Hepatocyte (in vitro differentiated cells): ENCODE measurements at regions not wholly inside any gene's neighbourhood (a gene's known extent, or its start where the extent isn't known, plus 50 kb on each side); places are given as distances from the start of the nearest gene placed in this dataset.
A peak's percentile ranks its signal among the peaks of the same experiment; 100 is the strongest.
"Not testable (repeated sequence)": the region's sequence is repeated elsewhere in the genome, so short reads cannot be mapped to it uniquely, and the experiment has no call there.

Experiments used
- DNase-seq: peaks from one replicate; pipeline ENCODE4 v3.0.0-alpha.2; 2016; ENCODE audit warnings: low spot score
- H2AFZ ChIP-seq: fragments of 200-600 bp; sonication (generic); 2 replicates; pipeline ENCODE4 v1.6.0; 2016; ENCODE audit warnings: antibody characterized with exemption, mild to moderate bottlenecking
- H3K27ac ChIP-seq: fragments of 200-600 bp; sonication (generic); 2 replicates; pipeline ENCODE4 v1.5.1; 2016; ENCODE audit warnings: mild to moderate bottlenecking
- H3K27me3 ChIP-seq: fragments of 200-600 bp; sonication (generic); 2 replicates; pipeline ENCODE4 v1.6.1; 2016
- H3K36me3 ChIP-seq: fragments of 200-600 bp; sonication (generic); replicated peaks from 2 replicates; pipeline ENCODE4 v1.5.1; 2016; ENCODE audit warnings: low read depth; ENCODE audit not compliant: insufficient read depth
- H3K4me1 ChIP-seq: fragments of 200-600 bp; sonication (generic); 2 replicates; pipeline ENCODE4 v1.5.1; 2016; ENCODE audit warnings: mild to moderate bottlenecking, moderate library complexity; ENCODE audit not compliant: insufficient read depth
- H3K4me2 ChIP-seq: fragments of 200-600 bp; sonication (generic); 2 replicates; pipeline ENCODE4 v1.6.0; 2016
- H3K4me3 ChIP-seq: fragments of 200-600 bp; sonication (generic); 2 replicates; pipeline ENCODE4 v1.5.1; 2016; ENCODE audit warnings: mild to moderate bottlenecking
- H3K79me2 ChIP-seq: fragments of 200-600 bp; sonication (generic); 2 replicates; pipeline ENCODE4 v1.6.0; 2017; ENCODE audit warnings: mild to moderate bottlenecking
- H3K9me2 ChIP-seq: fragments of 200-600 bp; sonication (generic); replicated peaks from 2 replicates; pipeline ENCODE4 v1.6.0; 2017; ENCODE audit warnings: mild to moderate bottlenecking; ENCODE audit not compliant: insufficient read depth
- H3K9me3 ChIP-seq: fragments of 200-600 bp; sonication (generic); 2 replicates; pipeline ENCODE4 v1.5.1; 2016; ENCODE audit warnings: low read depth, mild to moderate bottlenecking
- H4K20me1 ChIP-seq: fragments of 200-600 bp; sonication (generic); 2 replicates; pipeline ENCODE4 v1.6.0; 2016; ENCODE audit warnings: mild to moderate bottlenecking; ENCODE audit not compliant: insufficient read depth, poor library complexity, severe bottlenecking
- CTCF ChIP-seq: fragments of 200-600 bp; sonication (generic); IDR thresholded peaks from 2 replicates; pipeline ENCODE4 v1.5.1; 2016; ENCODE audit warnings: antibody characterized with exemption, mild to moderate bottlenecking; ENCODE audit not compliant: poor library complexity
- EZH2 ChIP-seq: fragments of 200-600 bp; sonication (generic); IDR thresholded peaks from 2 replicates; pipeline ENCODE4 v1.6.1; 2016; ENCODE audit warnings: antibody characterized with exemption, mild to moderate bottlenecking, borderline replicate concordance
- EZH2phosphoT487 ChIP-seq: fragments of 200-600 bp; sonication (generic); IDR thresholded peaks from one replicate; pipeline ENCODE4 v1.6.1; 2018; ENCODE audit warnings: antibody characterized with exemption, mild to moderate bottlenecking, low read depth, moderate library complexity; ENCODE audit not compliant: unreplicated experiment, severe bottlenecking
- WGBS: methylation state at CpG from one replicate; pipeline ENCODE4 v1.1.6; 2016; ENCODE audit warnings: low lambda C conversion rate; ENCODE audit errors: missing lambda C conversion rate; 5-methylcytosine and 5-hydroxymethylcytosine counted together

GRCh38 chr14:27668531-27668930 lies 1070.7 kb upstream of the NOVA1 start:
- no peaks in the 10 kb centered on the region for H3K4me1 ChIP-seq
- H3K4me2 ChIP-seq: no peak overlapping the region
- no peaks in the 10 kb centered on the region for H3K36me3 ChIP-seq
- no peaks in the 10 kb centered on the region for H3K79me2 ChIP-seq
- no peak overlapping the region for H3K4me3 ChIP-seq
- no peaks in the 10 kb centered on the region for H3K27me3 ChIP-seq
- DNase-seq: no peak
- no peaks in the 10 kb centered on the region for H4K20me1 ChIP-seq
- no peak overlapping the region for H3K27ac ChIP-seq
- H2AFZ ChIP-seq: no peak overlapping the region
- no peak for TF ChIP-seq EZH2phosphoT487
- no peaks in the 10 kb centered on the region for H3K9me3 ChIP-seq
- H3K9me2 ChIP-seq: no peaks in the 10 kb centered on the region

GRCh38 chr14:27672047-27672446 lies 1074.2 kb upstream of the NOVA1 start:
- TF ChIP-seq CTCF: no peak
- TF ChIP-seq EZH2phosphoT487: no peak
- TF ChIP-seq EZH2: no peak
- Histone ChIP-seq H4K20me1 (no peaks in the 10 kb centered on the region), H3K4me3 (no peak overlapping the region), H3K27me3 (no peaks in the 10 kb centered on the region), H3K36me3 (no peaks in the 10 kb centered on the region), H3K4me2 (no peak overlapping the region), H3K79me2 (no peaks in the 10 kb centered on the region), H2AFZ (no peak overlapping the region), H3K27ac (no peak overlapping the region), H3K9me2 (no peaks in the 10 kb centered on the region), H3K9me3 (no peaks in the 10 kb centered on the region), H3K4me1 (no peaks in the 10 kb centered on the region)
- 79% methylated on average over 3 of the region's 3 CpGs for WGBS
- no peak for DNase-seq

GRCh38 chr14:27672811-27673737 lies 1075.2 kb upstream of the NOVA1 start:
- not testable (repeated sequence) for H2AFZ ChIP-seq, H3K9me3 ChIP-seq, H3K27ac ChIP-seq, H3K4me1 ChIP-seq, DNase-seq, H4K20me1 ChIP-seq, H3K27me3 ChIP-seq, H3K9me2 ChIP-seq, H3K79me2 ChIP-seq, H3K36me3 ChIP-seq, H3K4me3 ChIP-seq
- peak overlapping the region; percentile 29 for H3K4me2 ChIP-seq
- 59% methylated on average over 21 of the region's 30 CpGs for WGBS

- Histone ChIP-seq H3K36me3 (no peaks in the 10 kb centered on the region), H3K4me2 (no peak overlapping the region), H3K79me2 (no peaks in the 10 kb centered on the region), H3K27me3 (no peaks in the 10 kb centered on the region), H3K27ac (no peak overlapping the region), H2AFZ (no peak overlapping the region), H4K20me1 (no peaks in the 10 kb centered on the region), H3K9me2 (no peaks in the 10 kb centered on the region), H3K9me3 (no peaks in the 10 kb centered on the region), H3K4me3 (no peak overlapping the region), H3K4me1 (no peaks in the 10 kb centered on the region)
- WGBS: 57% methylated on average over 1 of the region's 1 CpG
- DNase-seq: no peak
- TF ChIP-seq EZH2 (no peak), EZH2phosphoT487 (no peak), CTCF (no peak)
These were observed 1080.5 kb upstream of the FOXG1 start for GRCh38 chr14:27686137-27686536.
